ENCODE measurements at regions not wholly inside any gene's neighbourhood (a gene's known extent, or its start where the extent isn't known, plus 50 kb on each side); places are given as distances from the start of the nearest gene placed in this dataset.

DNA sequence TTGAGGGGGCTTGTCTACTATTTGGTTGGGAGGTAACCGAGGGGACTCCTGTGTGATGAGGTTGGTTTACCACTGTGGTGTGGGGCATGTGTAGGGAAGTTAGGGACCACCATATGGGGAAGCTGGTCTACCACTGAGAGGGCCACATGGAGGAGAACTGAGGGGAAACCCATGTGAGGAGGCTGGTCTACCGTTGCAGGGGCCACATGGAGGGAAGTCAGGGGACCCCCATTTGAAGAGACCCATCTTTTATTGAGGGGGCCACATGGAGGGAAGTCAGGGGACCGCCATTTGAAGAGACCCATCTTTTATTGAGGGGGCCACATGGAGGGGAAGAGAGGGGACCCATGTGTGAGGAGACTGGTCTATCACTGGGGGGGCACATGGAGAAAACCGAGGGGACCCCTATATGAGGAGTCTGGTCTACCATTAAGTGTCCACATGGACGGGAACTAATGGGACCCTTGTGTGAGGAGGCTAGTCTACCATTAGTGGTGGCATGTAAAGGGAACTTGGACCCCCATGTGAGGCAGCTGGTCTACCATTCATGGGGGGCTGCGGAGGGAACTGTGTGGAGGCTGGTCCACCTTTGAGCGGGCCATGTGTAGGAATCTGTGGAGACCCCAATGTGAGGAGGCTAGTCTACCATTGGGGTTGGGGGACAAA, 165.5 kb downstream of the FBLN2 start:
- no peak for DNase-seq

GRCh38 chr3:13713396-13713795, 164.5 kb downstream of the FBLN2 start:
- no peak for DNase-seq

- no peak for DNase-seq
Observed at GRCh38 chr3:13712682-13713180, 163.8 kb downstream of the FBLN2 start.

GRCh38 chr3:13711911-13712650, 163.2 kb downstream of the FBLN2 start:
- DNase-seq = no peak

- DNase-seq = no peak
Observed at GRCh38 chr3:13710251-13710650, 161.3 kb downstream of the FBLN2 start.

DNA sequence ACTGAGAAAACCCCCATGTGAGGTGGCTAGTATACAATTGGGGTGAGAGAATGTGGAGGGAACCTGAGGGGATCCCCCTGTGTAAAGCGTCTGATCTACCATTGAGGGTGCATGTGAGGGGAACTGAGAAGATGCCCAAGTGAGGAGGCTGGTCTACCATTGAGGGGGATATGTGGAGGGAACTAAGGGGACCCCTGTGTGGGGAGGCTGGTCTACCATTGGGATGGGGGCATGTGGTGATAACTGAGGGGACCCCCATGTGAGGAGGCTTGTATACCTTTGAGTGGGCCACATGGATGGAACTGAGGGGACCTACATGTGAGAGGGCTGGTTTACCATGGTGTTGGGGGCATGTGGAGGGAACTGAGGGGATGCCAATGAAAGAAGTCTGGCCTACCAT, 160.8 kb downstream of the FBLN2 start:
- DNase-seq = no peak

- DNase-seq = no peak
Observed at GRCh38 chr3:13708871-13709595, 160.1 kb downstream of the FBLN2 start.

DNA sequence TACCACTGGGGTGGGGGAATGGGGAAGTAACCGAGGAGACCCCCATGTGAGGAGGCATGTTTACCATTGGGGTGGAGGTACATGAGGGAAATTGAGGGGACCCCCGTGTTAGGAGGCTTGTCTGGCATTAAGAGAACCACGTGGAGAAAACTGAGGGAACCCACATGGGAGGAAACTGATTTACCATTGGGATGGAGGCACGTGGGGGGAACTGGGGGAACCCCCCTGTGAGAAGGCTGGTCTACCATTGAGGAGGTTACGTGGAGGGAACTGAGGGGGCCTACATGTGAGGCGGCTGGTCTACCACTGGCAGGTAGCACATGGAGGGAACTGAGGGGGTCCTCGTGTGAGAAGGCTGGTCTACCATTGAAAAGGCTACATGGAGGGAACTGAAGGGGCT, 159.4 kb downstream of the FBLN2 start:
- DNase-seq = no peak

DNA sequence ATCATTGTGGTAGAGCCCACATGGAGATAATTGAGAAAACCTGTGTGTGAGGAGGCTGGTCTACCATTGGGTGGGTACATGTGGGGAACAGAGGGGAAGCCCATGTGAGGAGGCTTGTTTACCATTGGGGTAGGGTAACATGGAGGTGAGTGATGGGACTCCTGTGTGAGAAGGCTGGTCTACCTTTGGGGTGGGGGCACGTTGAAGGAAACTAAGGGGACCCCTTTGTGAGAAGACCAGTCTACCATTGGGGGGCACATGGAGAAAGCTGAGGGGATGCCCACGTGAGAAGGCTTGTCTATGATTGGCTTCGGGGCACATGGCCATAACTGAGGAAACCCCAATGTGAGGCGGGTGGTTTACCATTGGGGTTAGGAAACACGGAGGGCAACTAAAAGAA, 158.5 kb downstream of the FBLN2 start:
- no peak for DNase-seq

DNA sequence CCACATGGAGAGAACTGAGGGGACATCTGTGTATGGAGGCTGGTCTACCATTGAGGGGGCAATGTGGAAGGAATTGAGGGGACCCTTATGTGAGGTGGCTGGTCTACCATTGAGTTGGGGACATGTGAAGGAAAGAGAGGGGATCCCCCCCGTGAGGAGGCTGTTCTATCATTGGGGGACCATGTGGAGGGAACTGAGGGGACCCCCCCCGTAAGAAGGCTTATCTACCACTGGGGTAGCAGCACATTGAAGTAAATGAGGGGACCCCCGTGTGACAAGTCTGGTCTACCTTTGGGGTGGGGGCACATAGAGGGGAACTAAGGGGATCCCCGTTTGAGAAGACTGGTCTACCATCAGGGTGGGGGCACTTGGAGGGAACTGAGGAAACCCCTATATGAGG, 158.0 kb downstream of the FBLN2 start:
- DNase-seq = no peak

DNA sequence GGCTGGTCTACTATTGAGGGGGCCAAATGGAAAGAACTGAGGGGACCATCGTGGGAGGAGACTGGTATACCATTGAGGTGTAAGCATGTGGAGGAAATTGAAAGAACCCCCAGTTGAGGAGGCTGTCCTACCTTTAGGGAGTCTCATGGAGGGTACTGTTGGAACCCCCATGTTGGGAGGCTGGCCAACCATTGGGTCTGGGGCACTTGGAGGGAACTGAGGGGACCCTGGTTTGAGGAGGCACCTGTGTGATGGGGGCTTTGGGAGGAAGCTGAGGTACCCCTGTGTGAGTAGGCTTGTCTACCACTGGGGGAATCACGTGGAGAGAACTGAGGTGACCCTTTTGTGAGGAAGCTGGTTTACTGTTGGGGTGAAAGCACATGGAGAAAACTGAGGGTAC, 157.5 kb downstream of the FBLN2 start:
- no peak for DNase-seq

DNA sequence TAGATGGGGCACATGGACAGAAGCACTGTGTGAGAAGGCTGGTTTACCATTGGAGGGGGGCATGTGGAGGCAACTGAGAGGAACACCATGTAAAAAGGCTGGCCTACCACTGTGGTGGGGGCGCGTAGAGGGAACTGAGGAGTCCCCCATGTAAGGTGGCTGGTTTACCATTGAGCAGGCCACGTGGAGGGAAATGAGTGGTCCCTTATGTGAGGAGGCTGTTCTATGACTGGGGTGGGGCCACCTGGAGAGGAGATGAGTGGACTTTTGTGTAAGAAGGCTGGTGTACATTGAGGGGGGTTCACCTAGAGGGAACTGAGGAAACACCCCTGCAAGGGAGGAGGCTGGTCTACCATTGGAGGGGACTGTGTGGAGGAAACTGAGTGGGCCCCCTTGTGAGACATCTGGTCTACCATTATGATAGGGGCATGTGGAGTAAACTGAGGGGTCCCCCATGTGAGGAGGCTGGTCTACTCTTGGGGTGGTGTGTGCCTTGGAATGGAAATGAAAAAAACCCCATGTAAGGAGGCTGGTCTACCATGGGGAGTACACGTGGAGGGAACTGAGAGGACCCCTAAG, 156.9 kb downstream of the FBLN2 start:
- DNase-seq = no peak

DNA sequence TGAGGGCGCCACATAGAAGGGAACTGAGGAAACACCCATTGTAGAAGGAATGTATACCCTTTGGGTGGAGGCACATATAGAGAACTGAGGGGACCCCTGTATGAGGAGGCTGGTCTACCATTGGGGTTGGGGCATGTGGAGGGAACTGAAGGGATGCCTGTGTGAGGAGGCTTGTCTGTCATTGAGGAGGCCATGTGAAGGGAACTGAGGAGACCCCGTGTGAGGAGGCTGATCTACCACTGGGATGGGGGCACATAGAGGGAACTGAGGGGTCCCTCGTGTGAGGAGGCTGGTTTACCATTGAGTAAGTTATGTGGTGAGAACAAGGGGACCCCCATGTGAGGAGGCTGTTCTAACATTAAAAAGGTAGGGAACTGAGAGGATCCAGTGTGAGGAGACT, 156.1 kb downstream of the FBLN2 start:
- no peak for DNase-seq

DNA sequence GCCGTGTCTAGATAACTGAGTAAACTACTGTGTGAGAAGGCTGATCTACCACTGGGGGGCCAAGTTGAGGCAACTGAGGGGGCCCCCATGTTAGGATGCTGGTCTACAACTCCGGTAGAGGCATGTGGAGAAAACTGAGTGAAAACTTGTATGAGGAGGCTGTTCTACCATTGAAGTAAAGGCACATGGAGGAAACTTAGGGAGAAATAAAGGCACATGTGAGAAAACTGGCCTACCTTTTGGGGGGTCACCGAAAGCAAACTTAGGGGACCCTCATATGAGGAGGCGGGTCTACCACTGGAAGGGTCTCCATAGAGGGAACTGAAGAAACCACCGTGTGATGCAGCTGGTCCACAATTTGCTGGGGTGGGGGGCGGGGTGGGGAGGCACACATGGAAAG, 155.2 kb downstream of the FBLN2 start:
- no peak for DNase-seq

DNA sequence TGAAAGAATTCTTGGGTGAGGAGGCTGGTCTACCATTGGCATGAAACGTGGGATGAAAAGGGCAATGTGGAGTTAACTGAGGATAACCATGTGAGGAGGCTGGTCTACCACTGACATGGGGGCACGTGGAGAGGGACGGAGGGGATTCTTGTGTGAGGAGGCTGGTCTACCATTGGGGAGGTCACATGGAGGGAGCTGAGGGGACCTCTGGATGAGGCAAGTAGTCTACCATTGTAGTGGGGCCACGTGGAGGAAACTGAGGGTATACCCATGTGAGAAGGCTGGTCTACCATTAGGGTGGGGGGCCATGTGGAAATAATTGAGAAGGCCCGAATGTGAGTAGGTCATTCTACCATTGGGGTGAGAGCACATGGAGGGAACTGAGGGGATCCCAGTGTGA, 154.1 kb downstream of the FBLN2 start:
- DNase-seq = no peak

- no peak for DNase-seq
Observed at GRCh38 chr3:13702286-13702685, 153.4 kb downstream of the FBLN2 start.

DNA sequence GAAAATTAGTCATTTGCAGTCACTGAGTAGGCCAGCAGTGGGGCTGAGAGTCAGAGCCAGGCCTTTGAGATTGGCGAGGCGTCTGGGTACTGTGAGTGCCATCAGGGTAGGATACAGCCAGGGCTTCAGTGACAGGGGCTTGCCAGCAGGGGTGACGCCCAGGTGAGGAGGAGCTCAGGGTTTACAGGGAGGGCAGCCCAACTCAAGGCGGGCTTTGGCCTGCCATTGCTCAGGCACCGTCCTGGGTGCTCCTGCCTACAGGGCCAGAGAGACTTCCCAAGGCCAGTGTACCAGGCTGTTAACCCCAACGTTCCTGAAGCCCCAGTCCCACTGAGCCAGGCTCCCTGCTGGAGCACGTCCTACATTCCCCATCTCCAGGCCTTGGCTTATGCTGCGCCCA, 152.0 kb downstream of the FBLN2 start:
- no peak for DNase-seq

DNA sequence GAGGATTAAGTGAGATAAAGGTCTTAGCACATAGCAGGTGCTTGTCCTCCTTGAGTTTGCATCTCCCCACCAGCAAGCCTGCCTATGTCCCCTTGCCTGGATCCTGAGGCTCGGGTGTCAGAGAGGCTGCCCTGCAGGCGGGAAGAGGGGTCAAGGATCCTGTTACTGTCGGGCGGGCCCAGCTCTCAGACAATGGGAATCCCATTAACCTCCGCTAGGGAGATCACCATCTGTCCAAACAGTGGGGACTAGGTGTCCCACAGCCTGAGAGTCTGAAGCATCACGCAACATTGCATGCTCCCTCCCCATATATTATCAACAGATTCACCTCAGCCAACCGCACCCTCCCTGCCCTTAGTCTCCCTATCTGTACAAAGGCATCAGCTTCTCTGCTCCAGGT, 151.4 kb downstream of the FBLN2 start:
- DNase-seq = peak; percentile 9 to 43

DNA sequence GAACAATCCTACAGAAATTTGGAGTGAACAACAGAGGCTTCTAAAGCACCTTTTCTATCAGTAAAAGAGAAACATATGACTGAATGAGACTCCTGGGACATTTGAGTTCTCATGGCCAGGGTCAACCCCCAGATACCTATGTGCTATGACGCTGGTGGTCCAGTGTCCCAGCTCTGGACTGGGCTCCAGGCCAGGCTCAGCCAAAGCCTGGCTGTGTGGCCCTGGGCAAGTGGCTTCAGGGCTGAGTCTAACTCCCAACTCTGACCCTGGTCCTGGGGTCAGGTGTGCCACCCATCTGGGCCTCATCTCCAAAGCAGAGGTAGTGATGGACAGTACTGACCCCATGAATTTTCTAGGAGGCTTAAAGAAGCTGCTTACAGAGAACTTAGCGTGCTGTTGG, 147.8 kb downstream of the FBLN2 start:
- DNase-seq = no peak

DNA sequence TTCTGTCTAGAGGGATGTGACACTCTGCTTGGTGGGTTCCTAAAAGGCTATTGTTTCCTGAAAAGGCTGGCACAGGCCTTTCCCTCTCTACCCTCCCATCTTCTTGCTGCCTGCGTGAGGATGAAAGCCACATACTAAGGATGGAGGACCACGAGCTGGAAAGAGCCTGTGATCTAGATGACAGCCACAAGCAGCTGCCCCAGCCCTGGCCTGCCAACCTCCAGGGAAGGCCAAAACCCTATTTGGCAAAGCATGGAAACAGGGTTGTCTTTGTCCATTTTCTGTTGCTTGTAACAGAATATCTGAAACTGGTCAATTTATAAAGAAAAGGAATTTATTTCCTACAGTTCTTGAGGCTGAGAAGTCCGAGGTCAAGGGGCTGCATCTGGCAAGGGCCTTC, 144.5 kb downstream of the FBLN2 start:
- DNase-seq = no peak

DNA sequence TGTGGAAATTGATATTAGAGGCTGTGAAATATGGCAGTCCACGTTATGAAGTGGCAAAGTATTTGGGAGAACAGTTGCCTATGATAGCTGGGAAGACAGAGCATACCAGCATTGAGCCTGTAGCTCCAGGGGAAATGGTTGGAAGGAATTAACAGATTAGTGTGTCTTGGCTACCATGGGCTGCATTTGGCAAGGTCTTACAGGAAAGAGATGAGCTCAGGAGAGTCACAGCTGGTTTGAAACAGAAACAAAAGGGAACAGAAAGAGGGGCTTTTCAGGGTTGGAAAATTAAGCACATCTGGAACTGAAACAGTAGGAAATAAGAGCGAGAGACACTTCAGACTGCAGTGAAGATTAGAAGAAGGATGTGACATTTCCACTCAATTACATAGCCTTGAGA, 141.7 kb downstream of the FBLN2 start:
- peak in 1 of 2 experiments; percentile 4 for DNase-seq

DNA sequence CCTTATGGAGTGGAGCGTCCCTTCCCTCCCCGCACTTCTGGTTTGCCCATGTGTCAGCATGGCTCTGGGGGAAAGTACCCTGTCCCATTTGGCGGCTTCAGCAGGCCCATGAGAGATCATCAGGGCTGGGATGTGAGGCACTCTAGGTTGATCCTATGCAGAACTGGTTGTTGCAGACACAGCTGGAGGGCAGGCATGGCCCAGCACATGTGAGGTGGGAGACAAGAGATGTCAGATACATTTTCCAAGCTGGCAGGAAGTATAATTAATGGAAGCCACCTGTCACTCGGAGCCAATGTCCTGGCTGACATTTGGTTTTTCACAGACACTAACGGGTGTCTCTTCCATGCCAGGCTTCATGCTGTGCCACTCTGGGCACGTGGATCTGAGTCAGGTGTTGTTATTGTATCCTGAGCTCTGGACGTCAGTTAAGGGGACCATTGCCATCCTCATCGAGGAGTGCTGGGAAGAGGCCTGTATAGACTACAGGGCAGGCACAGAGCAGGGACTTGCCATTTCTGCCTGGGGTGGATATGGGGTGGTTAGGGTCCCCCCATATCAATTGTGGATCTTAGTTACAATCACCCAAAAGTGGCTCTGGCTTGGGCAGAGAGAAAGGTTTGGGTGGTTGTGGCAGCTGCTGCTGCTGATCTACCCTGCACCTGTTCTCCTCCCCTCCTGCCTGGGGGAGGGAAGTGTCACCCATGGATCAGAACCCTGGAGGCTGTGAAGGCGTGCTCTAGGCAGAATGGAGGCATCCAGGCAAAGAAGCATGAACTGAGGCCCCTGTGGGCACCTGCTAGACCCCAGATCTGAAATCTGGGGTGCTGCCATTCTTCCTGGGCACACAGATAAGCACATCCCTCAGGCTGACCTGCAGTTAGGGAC, 140.7 kb downstream of the FBLN2 start:
- DNase-seq = peak; percentile 58 to 67

GRCh38 chr3:13688824-13689223, 139.9 kb downstream of the FBLN2 start:
- no peak for DNase-seq
